ENCODE measurements at regions not wholly inside any gene's neighbourhood (a gene's known extent, or its start where the extent isn't known, plus 50 kb on each side); places are given as distances from the start of the nearest gene placed in this dataset.

- Histone ChIP-seq H3K4ac (ENCODE audit: low read depth, low read length) (no peak overlapping the region), H2BK12ac (ENCODE audit: insufficient read length, low read depth, low read length) (no peak overlapping the region), H2BK15ac (ENCODE audit: low read depth, low read length) (no peak overlapping the region), H3K18ac (ENCODE audit: insufficient read length, low read depth, low read length) (no peak overlapping the region), H3K23me2 (ENCODE audit: insufficient read length, low read depth, low read length, poor library complexity, severe bottlenecking) (no peaks in the 10 kb centered on the region), H3K9ac (ENCODE audit: extremely low read depth, insufficient read length, low read length) (no peak overlapping the region), H3K27me3 (ENCODE audit: insufficient read depth, low read length) (no peaks in the 10 kb centered on the region), H3K56ac (ENCODE audit: insufficient read length, low read depth, low read length) (no peak overlapping the region), H4K91ac (ENCODE audit: insufficient read length, low read depth, low read length) (no peak overlapping the region), H3K14ac (ENCODE audit: insufficient read depth, low read length) (no peak overlapping the region), H2AFZ (ENCODE audit: low read length) (no peak overlapping the region), H2BK20ac (ENCODE audit: low read depth, low read length, poor library complexity, severe bottlenecking) (no peak overlapping the region), H2BK5ac (ENCODE audit: insufficient read length, low read length) (no peak overlapping the region), H3T11ph (ENCODE audit: low read length) (no peak overlapping the region), H3K79me2 (ENCODE audit: insufficient read depth, low read length) (no peaks in the 10 kb centered on the region), H2AK5ac (ENCODE audit: insufficient read length, low read length) (no peak overlapping the region), H3K79me1 (ENCODE audit: insufficient read depth, low read depth, low read length, poor library complexity, severe bottlenecking) (no peaks in the 10 kb centered on the region), H3K9me3 (ENCODE audit: control insufficient read depth, low read depth, low read length) (no peaks in the 10 kb centered on the region), H4K20me1 (ENCODE audit: control insufficient read depth, insufficient read depth, insufficient read length) (no peaks in the 10 kb centered on the region), H3K4me1 (ENCODE audit: insufficient read depth, low read length) (no peaks in the 10 kb centered on the region), H4K5ac (ENCODE audit: insufficient read length, low read depth, low read length) (no peak overlapping the region), H3K23ac (ENCODE audit: insufficient read length, low read depth, low read length) (no peak overlapping the region), H4K8ac (replicated peaks; ENCODE audit: insufficient read length, low read depth, low read length) (no peak overlapping the region), H3K4me2 (ENCODE audit: insufficient read depth, insufficient read length, low read length) (no peak overlapping the region), H2BK120ac (ENCODE audit: low read depth, low read length, poor library complexity, severe bottlenecking) (no peak overlapping the region), H3K27ac (ENCODE audit: insufficient read length, low read depth, low read length) (no peak overlapping the region)
- no peak overlapping the region for H3K4me3 Mint-ChIP-seq
- no peaks in the 10 kb centered on the region for H3K4me1 Mint-ChIP-seq
- H3K9me3 Mint-ChIP-seq, result no peaks in the 10 kb centered on the region
- DNase-seq, result no peak
- no peaks in the 10 kb centered on the region for H3K36me3 Mint-ChIP-seq (ENCODE audit: insufficient read depth in 1 of 3, low read depth in 3 of 3)
- no CpG with 5 or more reads among the region's 2 CpGs for WGBS (ENCODE audit: extremely low coverage, insufficient read length, low lambda C conversion rate)
- H3K27me3 Mint-ChIP-seq (ENCODE audit: low read depth), result no peaks in the 10 kb centered on the region
- no peak overlapping the region for H3K27ac Mint-ChIP-seq
- no peak for TF ChIP-seq CTCF (conservative IDR thresholded peaks at IDR 0.05)
Measured at GRCh38 chr13:66106246-66106645, 1123.9 kb downstream of the PCDH9 start.
